GM19395 (cell line): ENCODE measurements at regions not wholly inside any gene's neighbourhood (a gene's known extent, or its start where the extent isn't known, plus 50 kb on each side); places are given as distances from the start of the nearest gene placed in this dataset.
"Not testable (repeated sequence)": the region's sequence is repeated elsewhere in the genome, so short reads cannot be mapped to it uniquely, and the experiment has no call there.

Source experiments
- ATAC-seq: cut with Tn5 transposase; IDR thresholded peaks from one replicate; pipeline ENCODE4 v1.9.1; 2021; ENCODE audit warnings: mild to moderate bottlenecking, moderate library complexity; ENCODE audit not compliant: unreplicated experiment

DNA sequence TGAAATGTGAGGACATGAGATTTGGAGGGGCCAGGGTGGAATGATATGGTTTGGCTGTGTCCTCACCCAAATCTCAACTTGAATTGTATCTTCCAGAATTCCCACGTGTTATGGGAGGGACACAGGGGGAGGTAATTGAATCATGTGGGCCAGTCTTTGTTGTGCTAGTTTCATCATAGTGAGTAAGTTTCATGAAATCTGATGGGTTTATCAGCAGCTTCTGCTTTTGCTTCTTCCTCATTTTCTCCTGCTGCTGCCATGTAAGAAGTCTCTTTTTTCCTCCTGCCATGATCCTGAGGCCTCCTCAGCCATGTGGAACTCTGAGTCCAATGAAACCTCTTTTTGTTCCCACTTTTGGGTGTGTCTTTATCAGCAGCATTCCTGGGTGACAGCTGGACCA is 104.3 kb upstream of the UNC5B start:
- not testable (repeated sequence) for ATAC-seq

GRCh38 chr10:71112138-71112785 is 100.1 kb upstream of the UNC5B start:
- ATAC-seq: no peak

- no peak for ATAC-seq
Observed at GRCh38 chr10:71116426-71116825, 95.9 kb upstream of the UNC5B start.

DNA sequence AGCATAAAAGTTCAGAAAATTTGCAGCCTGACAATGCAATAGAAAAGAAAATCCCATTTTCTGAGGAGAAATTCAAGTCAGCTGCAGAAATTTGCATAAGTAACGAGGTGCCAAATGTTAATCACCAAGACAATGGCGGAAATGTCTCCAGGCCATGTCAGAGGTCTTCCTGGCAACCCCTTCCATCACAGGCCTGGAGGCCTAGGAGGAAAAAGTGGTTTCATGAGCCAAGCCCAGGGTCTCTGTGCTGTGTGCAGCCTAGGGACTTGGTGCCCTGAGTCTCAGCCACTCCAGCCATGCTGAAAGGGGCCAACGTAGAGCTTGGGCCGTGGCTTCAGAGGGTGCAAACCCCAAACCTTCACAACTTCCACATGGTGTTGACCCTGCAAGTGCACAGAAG is 94.8 kb upstream of the UNC5B start:
- not testable (repeated sequence) for ATAC-seq

DNA sequence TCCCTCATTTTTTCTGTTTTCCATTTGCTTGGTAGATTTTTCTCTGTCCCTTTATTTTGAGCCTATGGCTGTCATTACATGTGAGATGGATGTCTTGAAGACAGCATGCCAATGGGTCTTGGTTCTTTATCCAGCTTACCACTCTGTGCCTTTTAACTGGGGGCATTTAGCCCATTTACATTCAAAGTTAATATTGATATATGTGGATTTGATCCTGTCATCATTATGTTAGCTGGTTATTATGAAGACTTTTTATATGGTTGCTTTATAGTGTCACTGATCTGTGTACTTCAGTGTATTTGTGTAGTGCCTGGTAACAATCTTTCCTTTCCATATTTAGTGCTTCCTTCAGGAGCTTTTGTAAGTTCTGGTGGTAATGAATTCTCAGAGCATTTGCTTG is 89.3 kb upstream of the UNC5B start:
- ATAC-seq: no peak

DNA sequence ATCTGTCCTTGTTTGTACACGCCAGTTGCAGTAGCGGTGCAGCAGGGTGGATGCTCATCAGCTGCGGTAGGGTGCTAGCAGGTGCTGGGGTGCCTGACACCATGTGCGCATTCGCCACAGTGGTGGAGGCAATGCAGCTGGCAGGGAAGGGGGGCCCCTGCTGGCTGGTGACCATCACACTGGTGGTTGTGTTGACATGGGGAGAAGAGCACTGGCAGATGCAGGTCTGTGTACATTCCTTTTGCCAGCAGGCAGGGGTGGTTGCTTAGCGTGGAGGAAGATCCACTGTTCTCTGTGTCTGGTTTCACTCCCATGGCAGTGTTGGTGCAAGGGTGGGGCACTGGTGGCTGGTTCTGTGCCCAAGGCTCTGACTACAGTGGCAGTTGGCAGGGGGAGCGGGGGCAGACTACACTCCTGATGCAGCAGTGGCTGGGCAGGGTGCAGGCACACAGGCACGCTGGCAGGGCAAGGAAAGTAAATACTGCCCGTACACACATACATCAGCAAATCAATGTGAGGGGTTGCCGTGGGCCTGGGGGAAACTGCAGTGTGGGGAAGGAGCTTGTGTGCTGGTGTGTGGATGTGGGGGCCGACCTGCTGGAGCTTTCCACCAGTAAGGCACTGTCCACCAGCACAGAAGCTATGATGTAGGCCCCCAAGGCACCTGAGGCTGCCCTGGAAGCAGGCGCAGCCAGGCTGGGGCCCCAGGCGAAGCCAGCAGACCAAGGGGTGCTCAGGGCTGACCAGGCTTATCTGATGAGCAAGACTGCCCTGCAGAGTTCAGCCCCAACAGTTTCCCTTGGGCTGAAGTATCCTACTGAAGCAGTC is 87.2 kb upstream of the UNC5B start:
- ATAC-seq: no peak

DNA sequence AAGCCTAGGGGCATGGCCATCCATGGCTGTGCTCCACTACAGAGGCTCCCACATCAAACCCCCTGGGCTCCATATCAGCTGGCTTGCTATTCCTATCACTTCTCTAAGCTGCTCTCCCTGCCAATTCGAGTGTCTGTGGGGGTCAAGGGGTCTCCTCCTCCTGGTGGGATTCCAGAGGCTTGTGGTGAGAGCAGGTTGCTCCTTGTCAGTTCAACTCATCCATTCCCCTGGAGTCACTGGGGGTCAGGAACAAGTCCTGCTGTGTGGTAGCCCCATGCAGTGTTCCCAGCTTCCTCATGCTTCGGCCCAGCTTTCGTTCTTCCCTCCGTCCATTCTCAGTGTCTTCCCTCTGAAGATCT is 86.6 kb upstream of the UNC5B start:
- ATAC-seq: no peak

GRCh38 chr10:71126432-71126831 is 85.9 kb upstream of the UNC5B start:
- no peak for ATAC-seq

DNA sequence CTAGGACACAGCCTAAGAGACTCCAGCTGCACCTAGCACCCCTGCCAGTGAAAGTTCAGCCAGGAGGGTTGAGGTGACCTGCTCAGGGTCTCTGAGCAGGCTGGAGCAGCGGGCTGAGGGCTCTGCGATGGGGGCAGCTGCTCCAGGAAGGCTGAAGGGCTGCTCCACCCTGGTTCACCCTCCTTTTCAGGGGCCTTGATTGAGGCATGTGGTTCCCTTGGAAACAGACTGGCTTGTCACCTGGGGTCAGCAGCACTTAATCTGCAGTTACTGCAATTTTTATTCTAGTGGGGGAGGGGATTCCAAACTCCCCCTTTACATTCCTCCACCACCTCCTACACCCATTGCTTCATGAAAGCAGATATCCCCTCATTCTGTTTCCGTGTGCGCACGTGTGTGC is 85.3 kb upstream of the UNC5B start:
- no peak for ATAC-seq

GRCh38 chr10:71127773-71128172 is 84.6 kb upstream of the UNC5B start:
- no peak for ATAC-seq

DNA sequence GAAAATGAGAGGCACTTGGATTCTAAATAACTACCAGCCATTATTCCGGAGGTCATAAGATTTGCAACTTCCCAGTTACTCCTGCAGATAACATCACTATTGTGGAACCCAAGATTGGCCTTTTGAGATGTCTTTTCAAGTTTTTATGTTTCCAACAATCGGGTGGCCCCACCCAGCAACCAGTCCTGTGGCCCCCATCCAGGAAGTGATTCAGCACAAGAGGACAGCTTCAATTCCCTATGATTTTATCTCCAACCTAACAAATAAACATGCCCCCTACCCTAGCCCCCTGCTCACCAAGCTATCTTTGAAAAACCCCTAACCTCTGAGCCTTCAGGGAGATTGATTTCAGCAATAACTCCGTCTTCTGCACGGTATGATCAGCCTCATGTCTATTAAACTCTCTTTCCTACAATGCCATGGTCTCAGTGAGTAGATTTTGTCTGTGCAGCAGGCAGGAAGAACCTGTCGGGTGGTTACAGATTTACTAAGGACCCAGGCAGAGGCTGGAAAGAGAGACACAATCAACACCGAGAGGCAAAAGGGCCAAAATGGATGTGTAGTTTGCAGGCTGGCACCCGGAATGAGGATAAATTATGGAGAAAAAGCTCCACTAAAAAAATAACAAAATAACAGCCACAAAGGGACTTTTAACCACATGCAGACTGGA is 83.9 kb upstream of the UNC5B start:
- no peak for ATAC-seq

DNA sequence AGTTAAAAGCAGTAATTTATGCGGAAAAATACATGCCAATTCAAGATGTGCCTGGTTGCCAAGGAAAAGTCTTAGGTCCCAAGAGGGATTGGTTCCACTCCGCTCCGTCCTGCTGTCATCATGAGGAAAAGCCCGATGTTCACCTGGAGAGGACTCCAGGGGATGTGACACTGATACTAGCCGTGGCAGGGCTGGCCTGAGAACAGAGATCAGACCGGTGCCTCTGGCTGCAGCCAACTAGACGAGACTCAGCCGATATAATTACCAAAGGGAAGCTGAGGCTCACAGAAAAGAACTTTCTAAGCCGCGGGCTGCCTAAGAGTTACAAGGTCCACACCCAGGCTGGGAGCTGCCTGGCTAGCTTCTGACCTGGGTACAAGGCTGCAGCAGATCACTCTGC is 81.3 kb upstream of the UNC5B start:
- no peak for ATAC-seq

DNA sequence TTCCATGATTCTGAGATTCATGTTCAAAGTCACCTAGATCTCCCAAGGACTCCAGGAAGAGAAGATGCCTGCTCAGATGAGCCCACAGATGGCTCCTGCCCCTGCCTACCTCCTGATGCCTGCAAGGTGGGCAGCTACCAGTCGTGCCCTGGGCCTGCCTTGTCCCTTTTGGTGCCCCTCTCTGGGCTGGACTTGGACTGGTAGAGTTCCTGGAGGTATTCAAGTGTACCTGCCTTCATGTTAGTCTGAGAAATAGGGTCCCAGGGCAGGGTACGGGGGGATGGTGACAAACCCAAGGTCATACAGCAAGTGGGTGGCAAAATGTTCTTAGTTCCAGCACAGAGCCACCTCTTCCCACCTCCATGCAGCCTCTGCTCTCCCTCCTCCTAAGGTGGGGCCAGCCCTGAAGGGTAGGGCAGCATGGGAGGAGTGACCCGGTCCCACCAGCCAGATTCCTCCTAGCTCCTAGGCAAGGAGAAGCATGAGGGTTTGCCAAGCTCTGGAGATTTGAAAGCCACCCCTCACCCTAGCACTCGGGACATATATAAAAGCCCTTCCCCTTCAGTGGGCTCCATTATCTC is 80.8 kb upstream of the UNC5B start:
- no peak for ATAC-seq

DNA sequence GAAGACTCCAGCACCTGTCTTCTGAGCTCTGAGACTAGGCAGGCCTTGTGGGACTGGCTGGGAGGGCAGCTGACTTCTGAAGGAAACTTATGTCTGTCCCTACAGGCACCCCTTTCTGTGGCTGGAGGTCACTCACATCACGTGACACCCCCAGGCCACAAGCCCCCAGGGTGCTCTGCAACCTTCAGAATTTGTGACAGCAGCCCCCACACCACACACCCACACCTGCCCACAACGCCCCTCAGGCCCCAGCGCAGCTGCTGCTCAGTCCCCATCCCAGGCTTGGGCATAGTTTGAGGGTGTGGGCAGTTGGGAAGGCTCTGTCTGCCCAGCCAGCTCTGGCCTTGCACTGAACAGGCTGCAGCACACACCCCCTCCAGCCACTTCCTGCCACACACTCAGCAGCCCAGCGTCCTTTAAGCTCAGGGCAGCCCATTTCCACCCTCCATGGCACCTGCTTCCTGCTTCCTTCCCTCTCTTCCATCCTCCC is 80.0 kb upstream of the UNC5B start:
- no peak for ATAC-seq

DNA sequence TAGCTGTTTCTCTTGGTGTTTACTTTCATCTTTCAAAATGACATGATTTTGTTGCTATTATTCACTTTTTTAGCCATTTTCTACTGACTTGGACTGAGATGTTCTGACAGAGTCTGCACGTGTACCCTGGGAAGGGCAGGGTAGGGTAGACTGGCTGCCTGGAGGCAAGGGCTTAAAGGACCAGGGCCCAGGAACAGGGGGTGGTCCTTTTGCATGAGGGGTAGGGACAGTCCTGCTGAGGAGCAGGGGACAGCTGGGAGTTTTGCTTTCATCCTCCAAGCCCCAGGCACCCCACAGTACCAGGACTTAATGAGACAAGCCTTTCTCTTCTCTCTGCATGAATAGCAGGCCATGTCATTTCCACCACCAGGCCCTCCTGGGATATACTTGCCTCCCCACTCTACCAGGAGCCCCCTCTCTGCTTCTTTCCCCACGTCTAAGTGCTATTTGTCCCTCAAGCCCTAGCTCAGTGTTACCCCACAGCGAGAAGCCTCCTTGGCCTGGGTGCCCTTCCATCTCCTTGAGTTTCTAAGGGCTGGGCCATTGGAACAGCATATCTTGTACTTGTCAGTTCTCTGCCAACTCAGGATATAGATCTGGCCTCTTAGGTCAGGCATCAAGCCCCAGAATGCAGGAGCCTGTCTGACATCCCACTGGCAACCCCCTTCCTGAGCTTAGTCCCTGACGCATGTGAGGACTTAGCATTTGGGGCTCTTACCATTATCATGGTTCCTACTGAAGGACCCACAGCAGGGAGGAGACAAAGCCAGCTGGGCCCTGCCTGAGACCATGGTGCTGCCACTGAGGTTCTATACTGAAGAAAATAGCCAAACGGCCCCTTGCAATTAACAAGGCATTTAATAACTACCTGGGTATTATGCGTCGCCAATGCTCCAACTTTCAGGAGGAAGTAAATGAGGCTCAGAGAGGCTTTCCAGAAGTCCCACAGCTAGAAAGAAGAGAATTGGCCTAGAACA is 78.4 kb upstream of the UNC5B start:
- no peak for ATAC-seq

- ATAC-seq: no peak
Observed at GRCh38 chr10:71134732-71135211, 77.6 kb upstream of the UNC5B start.

DNA sequence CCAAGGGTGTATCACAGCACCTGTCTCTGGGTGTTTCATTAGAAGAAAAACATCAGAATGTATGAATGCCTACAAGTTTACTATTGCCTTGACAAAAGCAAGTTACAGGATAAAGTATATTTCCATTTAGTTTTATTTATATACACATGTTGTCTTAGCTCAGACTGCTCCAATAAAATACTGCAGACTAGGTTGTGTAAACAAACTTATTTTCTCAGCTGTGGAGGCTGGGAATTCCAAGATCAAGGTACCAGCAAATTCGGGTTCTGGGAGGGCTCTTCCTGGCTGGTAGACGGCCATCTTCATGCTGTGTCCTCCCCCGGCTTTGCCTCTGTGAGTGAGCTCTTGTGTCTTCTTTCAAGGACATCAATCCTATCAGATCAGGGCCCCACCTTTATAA is 77.1 kb upstream of the UNC5B start:
- ATAC-seq: no peak

DNA sequence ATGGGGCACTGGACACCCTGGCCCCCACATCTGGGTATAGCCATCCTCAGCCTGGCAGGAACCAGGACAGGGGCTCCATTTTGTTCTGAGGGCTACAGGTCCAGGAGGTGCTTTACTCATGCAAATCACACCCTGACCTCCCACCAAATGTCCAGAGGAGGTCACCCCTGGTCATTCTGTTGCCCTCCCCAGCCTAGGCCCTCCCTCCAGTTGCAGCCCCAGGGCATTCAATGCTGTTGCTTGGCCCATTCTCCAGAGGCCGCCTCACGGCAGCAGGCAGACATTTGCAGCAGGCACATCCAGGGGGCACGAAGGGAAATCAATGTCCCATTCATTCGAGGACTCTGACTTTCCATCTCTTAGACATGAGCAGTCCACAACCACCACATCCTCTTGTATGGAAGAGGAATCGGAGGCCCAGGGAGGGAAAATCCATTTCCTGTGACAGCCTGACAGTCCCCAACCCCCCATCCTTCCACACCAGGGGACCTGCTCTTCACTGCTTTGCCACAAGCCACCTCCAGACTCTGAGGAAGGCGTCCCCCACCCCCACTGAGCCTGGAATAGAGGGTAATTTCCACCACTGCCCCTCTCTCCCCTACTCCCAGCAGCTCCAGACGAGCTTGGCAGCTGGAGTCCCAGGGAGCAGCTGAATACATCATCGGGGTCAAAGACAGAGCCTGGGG is 76.2 kb upstream of the UNC5B start:
- ATAC-seq: no peak

GRCh38 chr10:71137701-71138100 is 74.7 kb upstream of the UNC5B start:
- no peak for ATAC-seq
